IMR-90 (cell line): ENCODE measurements at regions not wholly inside any gene's neighbourhood (a gene's known extent, or its start where the extent isn't known, plus 50 kb on each side); places are given as distances from the start of the nearest gene placed in this dataset.

ENCODE experiments used
- ATAC-seq: fragments of 200-7000 bp; cut with Tn5 transposase; 2 replicates; pipeline ENCODE4 v1.9.1; 2020; ENCODE audit warnings: low read depth, mild to moderate bottlenecking, moderate library complexity
- BruUV-seq: library from RNA; stranded (reverse); fragments of 400-500 nt; replicated peaks from 2 replicates; lab custom pipeline; 2021; lab: Mats Ljungman, UMichigan
- CTCF ChIA-PET: fragments of 300-600 bp; formaldehyde crosslinking; extraction: SDS; loops from one replicate; lab custom pipeline; 2021; ENCODE audit warnings: antibody characterized with exemption; lab: Yijun Ruan, JAX
- POLR2A ChIA-PET: fragments of 300-600 bp; sonication (Branson Sonifier 250); formaldehyde crosslinking; loops from one replicate; lab custom pipeline; 2022; ENCODE audit warnings: antibody characterized with exemption; ENCODE audit not compliant: unreplicated experiment; lab: Charles Lee
- DNase-seq: peaks from one replicate; pipeline ENCODE4 v3.0.0; 2013
- H2AFZ ChIP-seq: replicated peaks from 2 replicates; pipeline ENCODE3; 2013; ENCODE audit warnings: low read length, mild to moderate bottlenecking; ENCODE audit not compliant: poor library complexity
- H2AK5ac ChIP-seq: 2 replicates; pipeline ENCODE4 v1.6.1; 2013; ENCODE audit warnings: low read depth, low read length, inconsistent platforms
- H2AK9ac ChIP-seq: replicated peaks from 2 replicates; pipeline ENCODE3; 2013; ENCODE audit warnings: mild to moderate bottlenecking, low read depth, low read length, moderate library complexity; ENCODE audit not compliant: poor library complexity
- H2BK120ac ChIP-seq: 2 replicates; pipeline ENCODE4 v1.6.1; 2013; ENCODE audit warnings: low read depth, low read length, inconsistent platforms
- H2BK15ac ChIP-seq: 3 replicates; pipeline ENCODE4 v1.6.1; 2013; ENCODE audit warnings: low read depth, low read length, inconsistent platforms
- H2BK20ac ChIP-seq: 2 replicates; pipeline ENCODE4 v1.6.1; 2013; ENCODE audit warnings: low read depth, mild to moderate bottlenecking, inconsistent platforms, low read length, moderate library complexity
- H2BK5ac ChIP-seq: 2 replicates; pipeline ENCODE4 v1.6.1; 2013; ENCODE audit warnings: mild to moderate bottlenecking, low read depth, low read length, inconsistent platforms; ENCODE audit not compliant: poor library complexity, severe bottlenecking
- H3K14ac ChIP-seq: replicated peaks from 2 replicates; pipeline ENCODE4 v1.6.1; 2013; ENCODE audit warnings: low read depth, low read length, inconsistent platforms
- H3K18ac ChIP-seq: 2 replicates; pipeline ENCODE4 v1.6.1; 2013; ENCODE audit warnings: low read depth, low read length, control low read depth
- H3K23ac ChIP-seq: 2 replicates; pipeline ENCODE4 v1.6.1; 2013; ENCODE audit warnings: low read depth, low read length, inconsistent platforms
- H3K27ac ChIP-seq: 2 replicates; pipeline ENCODE4 v1.5.1; 2013; ENCODE audit warnings: mild to moderate bottlenecking, control low read depth, low read length; ENCODE audit not compliant: insufficient read depth
- H3K27me3 ChIP-seq: 2 replicates; pipeline ENCODE4 v1.6.1; 2013; ENCODE audit warnings: low read length; ENCODE audit not compliant: control insufficient read depth, insufficient read depth
- H3K36me3 ChIP-seq: 2 replicates; pipeline ENCODE4 v1.6.1; 2013; ENCODE audit warnings: low read length, mixed read lengths; ENCODE audit not compliant: control insufficient read depth, insufficient read depth
- H3K4ac ChIP-seq: 2 replicates; pipeline ENCODE4 v1.6.1; 2013; ENCODE audit warnings: low read depth, low read length, inconsistent platforms
- H3K4me1 ChIP-seq: 2 replicates; pipeline ENCODE4 v1.6.1; 2013; ENCODE audit warnings: low read length, mixed read lengths; ENCODE audit not compliant: control insufficient read depth, insufficient read depth
- H3K4me2 ChIP-seq: 2 replicates; pipeline ENCODE4 v1.6.1; 2013; ENCODE audit warnings: low read depth, mild to moderate bottlenecking, control low read depth, low read length, moderate library complexity
- H3K4me3 ChIP-seq: 2 replicates; pipeline ENCODE4 v1.5.1; 2013; ENCODE audit warnings: low read depth, mild to moderate bottlenecking, control low read depth, low read length, moderate library complexity; ENCODE audit not compliant: insufficient read depth
- H3K56ac ChIP-seq: 2 replicates; pipeline ENCODE4 v1.6.1; 2013; ENCODE audit warnings: low read length, inconsistent platforms; ENCODE audit not compliant: insufficient read depth; ENCODE audit errors: extremely low read depth
- H3K79me1 ChIP-seq, 2 experiments: 2 replicates each; pipeline ENCODE4 v1.6.1; 2013; ENCODE audit warnings: low read length in 2 of 2, inconsistent platforms in 1 of 2, low read depth in 1 of 2
- H3K9ac ChIP-seq: 2 replicates; pipeline ENCODE4 v1.6.1; 2013; ENCODE audit warnings: low read depth, low read length, control low read depth
- H3K9me1 ChIP-seq: 2 replicates; pipeline ENCODE4 v1.6.1; 2013; ENCODE audit warnings: low read length, inconsistent platforms; ENCODE audit not compliant: insufficient read depth
- H3K9me3 ChIP-seq: 2 replicates; pipeline ENCODE4 v1.6.1; 2013; ENCODE audit warnings: low read length; ENCODE audit not compliant: control insufficient read depth, insufficient read depth
- H4K20me1 ChIP-seq: 2 replicates; pipeline ENCODE4 v1.6.1; 2013; ENCODE audit warnings: low read length, inconsistent platforms; ENCODE audit not compliant: insufficient read depth
- H4K5ac ChIP-seq: 2 replicates; pipeline ENCODE4 v1.6.1; 2013; ENCODE audit warnings: mild to moderate bottlenecking, low read depth, low read length, control low read depth
- H4K8ac ChIP-seq, 2 experiments: 2 replicates each; pipeline ENCODE4 v1.6.1; 2013; ENCODE audit warnings: low read depth in 2 of 2, low read length in 2 of 2, control low read depth in 1 of 2, inconsistent platforms in 1 of 2
- H4K91ac ChIP-seq: 2 replicates; pipeline ENCODE4 v1.6.1; 2013; ENCODE audit warnings: low read depth, low read length, inconsistent platforms; ENCODE audit not compliant: insufficient read depth
- BHLHE40 ChIP-seq: fragments of 150-350 bp; IDR thresholded peaks from 2 replicates; pipeline ENCODE4 v1.6.1; 2016; ENCODE audit warnings: mild to moderate bottlenecking, low read depth, low read length
- FOS ChIP-seq: fragments of 150-350 bp; IDR thresholded peaks from 2 replicates; pipeline ENCODE4 v1.6.1; 2016; ENCODE audit warnings: low read depth, low read length
- MAFK ChIP-seq: IDR thresholded peaks from 2 replicates; pipeline ENCODE4 v1.6.1; 2012; ENCODE audit warnings: low read depth, low read length, improper control_type of control experiment
- RFX5 ChIP-seq: IDR thresholded peaks from 2 replicates; pipeline ENCODE4 v1.8.0; 2012; ENCODE audit warnings: low read depth, mild to moderate bottlenecking, low read length, moderate library complexity
- WGBS, 2 experiments: methylation state at CpG; one replicate each; pipeline versions ENCODE4 v1.1.5 to v1.1.7; 2013; ENCODE audit warnings: missing lambda C conversion rate in 2 of 2; ENCODE audit not compliant: insufficient read length in 1 of 2; ENCODE audit errors: extremely low coverage in 2 of 2; 5-methylcytosine and 5-hydroxymethylcytosine counted together
- dilution Hi-C: fragments of 300-500 bp; cut with HindIII; formaldehyde crosslinking; loops from one replicate; pipeline ENCODE4 v1.14.3; 2018; ENCODE audit warnings: low sequenced_read_pairs; ENCODE audit not compliant: unreplicated experiment
- in situ Hi-C: fragments of 300-500 bp; cut with MboI; formaldehyde crosslinking; loops from 3 replicates; pipeline ENCODE4 v1.14.3; 2019; ENCODE audit warnings: low sequenced_read_pairs, inconsistent platforms, mixed read lengths
- intact Hi-C: fragments of 100-400 bp; cut with micrococcal nuclease; formaldehyde crosslinking; loops from 2 replicates; pipeline ENCODE4 v1.10.0; 2022
- TF ChIP-seq, protein P1 (sequence below): fragments of 150-350 bp; IDR thresholded peaks from 2 replicates; pipeline ENCODE4 v1.6.1; 2017; ENCODE audit warnings: mild to moderate bottlenecking, antibody characterized with exemption, low read length, low read depth
- TF ChIP-seq, protein P2 (sequence below): conservative IDR thresholded peaks from 2 replicates; pipeline ENCODE4 v1.5.1; 2012; ENCODE audit warnings: mild to moderate bottlenecking, low read depth, low read length, improper control_type of control experiment

DNA sequence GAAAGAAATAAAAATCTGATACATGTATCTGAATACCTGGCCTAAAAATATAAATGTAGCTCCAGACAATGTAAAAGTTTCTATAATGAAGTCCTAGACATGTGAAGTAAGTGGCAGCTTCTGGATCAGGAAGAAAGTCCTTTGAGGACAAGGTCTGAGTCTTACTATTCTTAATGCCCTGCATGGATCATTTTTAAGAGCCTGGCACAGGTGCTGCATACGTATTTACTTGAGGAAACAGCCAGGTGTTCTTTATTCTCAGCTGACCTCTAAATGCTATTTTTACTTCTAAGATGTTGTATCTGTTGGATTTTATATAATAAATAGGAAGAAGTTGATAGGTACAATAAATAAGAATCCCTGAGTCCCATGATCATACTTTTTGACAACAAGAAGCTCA lies 750.0 kb upstream of the LUZP2 start:
- Histone ChIP-seq H3K4me2 (no peak overlapping the region), H2BK15ac (no peak overlapping the region), H3K4ac (no peak overlapping the region), H2BK5ac (no peak overlapping the region), H3K27me3 (no peaks in the 10 kb centered on the region), H3K27ac (no peak overlapping the region), H2AK5ac (no peak overlapping the region), H3K36me3 (no peaks in the 10 kb centered on the region), H4K20me1 (no peaks in the 10 kb centered on the region), H3K9ac (no peak overlapping the region), H3K14ac (no peak overlapping the region), H4K91ac (no peak overlapping the region), H3K9me1 (0 out of 2 replicates have a peak, but pooled peaks cover 3% of the 10 kb centered on the region), H2BK20ac (no peak overlapping the region), H3K79me1 (no peaks in the 10 kb centered on the region), H4K5ac (no peak overlapping the region), H2BK120ac (no peak overlapping the region), H3K18ac (no peak overlapping the region), H4K8ac (no peak overlapping the region), H3K9me3 (no peaks in the 10 kb centered on the region), H3K4me1 (no peaks in the 10 kb centered on the region; the same call in 1 of the 2 replicates), H3K56ac (no peak overlapping the region), H3K23ac (no peak overlapping the region), H2AFZ (no peak overlapping the region), H2AK9ac (no peak overlapping the region), H3K4me3 (no peak overlapping the region)
- BruUV-seq = no TSS peak
- WGBS, 2 experiments = no CpG with 5 or more reads among the region's 1 CpG
- DNase-seq (no peak), ATAC-seq (no peak)
- POLR2A ChIA-PET = interaction anchor here (0.6 kb wide), 1 partner anchor 107 kb away, joined by 4 read pairs; no protein-coding TSS in a partner anchor
- dilution Hi-C loops = no loop called here
- intact Hi-C loops = no loop called here
- no peak for TF ChIP-seq RFX5
- TF ChIP-seq, protein P1, sequence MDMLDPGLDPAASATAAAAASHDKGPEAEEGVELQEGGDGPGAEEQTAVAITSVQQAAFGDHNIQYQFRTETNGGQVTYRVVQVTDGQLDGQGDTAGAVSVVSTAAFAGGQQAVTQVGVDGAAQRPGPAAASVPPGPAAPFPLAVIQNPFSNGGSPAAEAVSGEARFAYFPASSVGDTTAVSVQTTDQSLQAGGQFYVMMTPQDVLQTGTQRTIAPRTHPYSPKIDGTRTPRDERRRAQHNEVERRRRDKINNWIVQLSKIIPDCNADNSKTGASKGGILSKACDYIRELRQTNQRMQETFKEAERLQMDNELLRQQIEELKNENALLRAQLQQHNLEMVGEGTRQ = no peak
- TF ChIP-seq BHLHE40 = no peak
- no peak for TF ChIP-seq FOS
- TF ChIP-seq MAFK = no peak
- TF ChIP-seq, protein P2, sequence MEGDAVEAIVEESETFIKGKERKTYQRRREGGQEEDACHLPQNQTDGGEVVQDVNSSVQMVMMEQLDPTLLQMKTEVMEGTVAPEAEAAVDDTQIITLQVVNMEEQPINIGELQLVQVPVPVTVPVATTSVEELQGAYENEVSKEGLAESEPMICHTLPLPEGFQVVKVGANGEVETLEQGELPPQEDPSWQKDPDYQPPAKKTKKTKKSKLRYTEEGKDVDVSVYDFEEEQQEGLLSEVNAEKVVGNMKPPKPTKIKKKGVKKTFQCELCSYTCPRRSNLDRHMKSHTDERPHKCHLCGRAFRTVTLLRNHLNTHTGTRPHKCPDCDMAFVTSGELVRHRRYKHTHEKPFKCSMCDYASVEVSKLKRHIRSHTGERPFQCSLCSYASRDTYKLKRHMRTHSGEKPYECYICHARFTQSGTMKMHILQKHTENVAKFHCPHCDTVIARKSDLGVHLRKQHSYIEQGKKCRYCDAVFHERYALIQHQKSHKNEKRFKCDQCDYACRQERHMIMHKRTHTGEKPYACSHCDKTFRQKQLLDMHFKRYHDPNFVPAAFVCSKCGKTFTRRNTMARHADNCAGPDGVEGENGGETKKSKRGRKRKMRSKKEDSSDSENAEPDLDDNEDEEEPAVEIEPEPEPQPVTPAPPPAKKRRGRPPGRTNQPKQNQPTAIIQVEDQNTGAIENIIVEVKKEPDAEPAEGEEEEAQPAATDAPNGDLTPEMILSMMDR = no peak
- in situ Hi-C loops = no loop called here
- CTCF ChIA-PET = interaction anchor here (0.7 kb wide), 1 partner anchor 868 kb away, joined by 3 read pairs; no protein-coding TSS in a partner anchor
